Right atrium auricular region (tissue), 2 donors: ENCODE measurements at regions not wholly inside any gene's neighbourhood (a gene's known extent, or its start where the extent isn't known, plus 50 kb on each side); places are given as distances from the start of the nearest gene placed in this dataset.
"Not testable (repeated sequence)": the region's sequence is repeated elsewhere in the genome, so short reads cannot be mapped to it uniquely, and the experiment has no call there.

Experiments
- DNase-seq: peaks from one replicate; pipeline ENCODE4 v3.0.0-alpha.2; 2019; ENCODE audit warnings: low spot score
- H3K27ac ChIP-seq, 2 donors: fragments of 200-600 bp; sonication (generic); 1 replicate in 1 of 2; 2 replicates in 1 of 2; pipeline ENCODE4 v1.5.1; 2016 to 2019
- H3K27me3 ChIP-seq, 2 donors: fragments of 200-600 bp; sonication (generic); one replicate each; pipeline versions ENCODE4 v1.5.1 to v1.6.0; 2017 to 2019
- H3K36me3 ChIP-seq: fragments of 200-600 bp; sonication (generic); one replicate; pipeline ENCODE4 v1.5.1; 2016
- H3K4me1 ChIP-seq, 2 donors: fragments of 200-600 bp; sonication (generic); one replicate each; pipeline versions ENCODE4 v1.5.1 to v1.6.0; 2017 to 2019
- H3K4me3 ChIP-seq, 2 donors: fragments of 200-600 bp; sonication (generic); 1 replicate in 1 of 2; 2 replicates in 1 of 2; pipeline ENCODE4 v1.5.1; 2017 to 2019; ENCODE audit warnings: mild to moderate bottlenecking in 1 of 2, moderate library complexity in 1 of 2
- H3K9me3 ChIP-seq, 2 donors: fragments of 200-600 bp; sonication (generic); one replicate each; pipeline ENCODE4 v1.5.1; 2019
- CTCF ChIP-seq, 2 donors: fragments of 200-600 bp; sonication (generic); IDR thresholded peaks; one replicate each; pipeline ENCODE4 v1.5.1; 2019; ENCODE audit warnings: antibody characterized with exemption in 2 of 2

GRCh38 chr2:3105814-3106569 lies 271.6 kb downstream of the EIPR1 start:
- H3K4me1 ChIP-seq, result no peaks in the 10 kb centered on the region
- H3K9me3 ChIP-seq, result no peaks in the 10 kb centered on the region
- TF ChIP-seq CTCF (IDR thresholded peaks at IDR 0.05), result no peak
- no peak overlapping the region for H3K27ac ChIP-seq
- no peak overlapping the region for H3K4me3 ChIP-seq
- H3K27me3 ChIP-seq, result no peaks in the 10 kb centered on the region
- peak; percentile 32 for DNase-seq
- H3K36me3 ChIP-seq, result no peaks in the 10 kb centered on the region

- H3K36me3 ChIP-seq, H3K9me3 ChIP-seq, H3K27me3 ChIP-seq, H3K4me3 ChIP-seq, H3K4me1 ChIP-seq, H3K27ac ChIP-seq: not testable (repeated sequence)
- peak; percentile 47 for DNase-seq
Measured at GRCh38 chr2:3104958-3105813, 272.4 kb downstream of the EIPR1 start.

- no peak for DNase-seq
- H3K9me3 ChIP-seq, result no peaks in the 10 kb centered on the region
- no peak for TF ChIP-seq CTCF (IDR thresholded peaks at IDR 0.05)
Measured at GRCh38 chr2:3104261-3104660, 273.4 kb downstream of the EIPR1 start.

GRCh38 chr2:3102922-3103569 lies 274.6 kb downstream of the EIPR1 start:
- Histone ChIP-seq H3K27ac (no peak overlapping the region), H3K4me1 (no peaks in the 10 kb centered on the region), H3K4me3 (no peak overlapping the region), H3K9me3 (no peaks in the 10 kb centered on the region), H3K36me3 (no peaks in the 10 kb centered on the region), H3K27me3 (no peaks in the 10 kb centered on the region)
- TF ChIP-seq CTCF (IDR thresholded peaks at IDR 0.05), result no peak
- DNase-seq, result peak; percentile 32

More at GRCh38 chr2:3104261-3104660, 273.4 kb downstream of the EIPR1 start:
- Histone ChIP-seq H3K27me3 (no peaks in the 10 kb centered on the region), H3K4me3 (no peak overlapping the region), H3K4me1 (no peaks in the 10 kb centered on the region), H3K27ac (no peak overlapping the region), H3K36me3 (no peaks in the 10 kb centered on the region)

GRCh38 chr2:3102081-3102921 lies 275.3 kb downstream of the EIPR1 start:
- Histone ChIP-seq H3K4me3 (no peak overlapping the region), H3K9me3 (no peaks in the 10 kb centered on the region), H3K36me3 (no peaks in the 10 kb centered on the region), H3K27ac (no peak overlapping the region), H3K4me1 (no peaks in the 10 kb centered on the region), H3K27me3 (no peaks in the 10 kb centered on the region)
- no peak for TF ChIP-seq CTCF (IDR thresholded peaks at IDR 0.05)
- DNase-seq, result no peak
